ENCODE measurements at regions not wholly inside any gene's neighbourhood (a gene's known extent, or its start where the extent isn't known, plus 50 kb on each side); places are given as distances from the start of the nearest gene placed in this dataset.

- TF ChIP-seq CTCF (conservative IDR thresholded peaks at IDR 0.05; ENCODE audit: low read length) (no peak), EZH2phosphoT487 (IDR thresholded peaks at IDR 0.05; ENCODE audit: borderline replicate concordance) (no peak)
Measured at GRCh38 chr16:54996186-54996585, 65.5 kb downstream of the IRX5 start.

Measured in Loucy (cell line).